OCI-M1 (cell line): ENCODE measurements at regions not wholly inside any gene's neighbourhood (a gene's known extent, or its start where the extent isn't known, plus 50 kb on each side); places are given as distances from the start of the nearest gene placed in this dataset.

Experiments used
- DNase-seq: peaks from one replicate; lab custom pipeline; 2025; lab: John Stamatoyannopoulos, UW

GRCh38 chr9:1757186-1757585, 258.0 kb upstream of the SMARCA2 start:
- DNase-seq: no peak

GRCh38 chr9:1759009-1759408, 256.1 kb upstream of the SMARCA2 start:
- peak; percentile 55 for DNase-seq

GRCh38 chr9:1759771-1760300, 255.3 kb upstream of the SMARCA2 start:
- DNase-seq: no peak

GRCh38 chr9:1761807-1762206, 253.3 kb upstream of the SMARCA2 start:
- DNase-seq: no peak

- DNase-seq: no peak
These were observed 249.1 kb upstream of the SMARCA2 start for GRCh38 chr9:1766042-1766441.

GRCh38 chr9:1768561-1768960, 246.6 kb upstream of the SMARCA2 start:
- no peak for DNase-seq

GRCh38 chr9:1771094-1771789, 243.9 kb upstream of the SMARCA2 start:
- no peak for DNase-seq

- no peak for DNase-seq
These were observed 239.9 kb upstream of the SMARCA2 start for GRCh38 chr9:1775230-1775629.

- DNase-seq: no peak
These were observed 238.5 kb upstream of the SMARCA2 start for GRCh38 chr9:1776668-1777067.

- no peak for DNase-seq
These were observed 224.0 kb upstream of the SMARCA2 start for GRCh38 chr9:1791191-1791590.

GRCh38 chr9:1794547-1795270, 220.4 kb upstream of the SMARCA2 start:
- no peak for DNase-seq

GRCh38 chr9:1804128-1804865, 210.8 kb upstream of the SMARCA2 start:
- no peak for DNase-seq

GRCh38 chr9:1829719-1830118, 185.4 kb upstream of the SMARCA2 start:
- DNase-seq: no peak

GRCh38 chr9:1832960-1833359, 182.2 kb upstream of the SMARCA2 start:
- DNase-seq: no peak

GRCh38 chr9:1837453-1838084, 177.6 kb upstream of the SMARCA2 start:
- DNase-seq: peak; percentile 61

GRCh38 chr9:1839909-1840308, 175.2 kb upstream of the SMARCA2 start:
- no peak for DNase-seq

- DNase-seq: no peak
These were observed 169.7 kb upstream of the SMARCA2 start for GRCh38 chr9:1845425-1845824.

- DNase-seq: no peak
These were observed 159.4 kb upstream of the SMARCA2 start for GRCh38 chr9:1855726-1856125.

- no peak for DNase-seq
These were observed 157.3 kb upstream of the SMARCA2 start for GRCh38 chr9:1857808-1858207.

GRCh38 chr9:1869843-1870242, 145.3 kb upstream of the SMARCA2 start:
- DNase-seq: peak; percentile 45

GRCh38 chr9:1870915-1871314, 144.2 kb upstream of the SMARCA2 start:
- DNase-seq: no peak
